ENCODE measurements at regions not wholly inside any gene's neighbourhood (a gene's known extent, or its start where the extent isn't known, plus 50 kb on each side); places are given as distances from the start of the nearest gene placed in this dataset.

DNA sequence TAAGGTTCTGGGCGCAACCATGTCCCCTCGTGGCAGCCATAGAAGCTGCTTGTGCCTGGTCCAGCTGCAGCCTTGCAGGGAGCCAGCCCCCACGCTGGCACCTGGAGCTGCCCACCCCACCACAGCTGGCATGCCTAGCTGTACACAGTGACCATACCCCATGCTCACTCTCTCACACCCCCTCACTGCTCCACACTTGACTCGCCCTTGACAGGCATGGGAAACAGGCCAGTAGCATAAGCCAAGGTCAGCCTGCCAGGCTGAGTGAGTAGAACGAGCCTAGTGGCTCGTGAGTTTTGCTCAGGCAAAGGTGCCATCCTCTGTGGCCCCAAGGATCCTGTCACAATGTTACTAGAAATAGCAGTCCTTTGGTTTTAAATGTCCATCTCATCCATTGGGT, 52.7 kb upstream of the CADM2 start:
- H3K4me2 ChIP-seq, result no peak overlapping the region
- H3K79me2 ChIP-seq (replicated peaks; ENCODE audit: insufficient read depth), result no peaks in the 10 kb centered on the region
- DNase-seq (ENCODE audit: low spot score) (no peak), ATAC-seq (no peak)
- H3F3A ChIP-seq (replicated peaks; ENCODE audit: low read depth), result no peaks in the 10 kb centered on the region
- no peak overlapping the region for H2AFZ ChIP-seq
- H3K4me1 ChIP-seq (ENCODE audit: insufficient read depth), result no peaks in the 10 kb centered on the region
- TF ChIP-seq POLR2AphosphoS5 (IDR thresholded peaks at IDR 0.05; ENCODE audit: low read depth) (no peak), CREB1 (CRISPR knock-in tag; IDR thresholded peaks at IDR 0.05; ENCODE audit: low read depth) (no peak), STAT1 (IDR thresholded peaks at IDR 0.05; ENCODE audit: unreplicated experiment) (no peak), JUNB (IDR thresholded peaks at IDR 0.05; ENCODE audit: unreplicated experiment) (no peak), EZH2phosphoT487 (IDR thresholded peaks at IDR 0.05; ENCODE audit: unreplicated experiment) (no peak), NANOG (IDR thresholded peaks at IDR 0.05; ENCODE audit: borderline replicate concordance) (no peak), ZNF114 (CRISPR knock-in tag; IDR thresholded peaks at IDR 0.05) (no peak), EZH2 (IDR thresholded peaks at IDR 0.05; ENCODE audit: low read depth, unreplicated experiment) (no peak), ZNF331 (CRISPR knock-in tag; IDR thresholded peaks at IDR 0.05; ENCODE audit: low read depth) (no peak)
- TF ChIP-seq, protein P1, sequence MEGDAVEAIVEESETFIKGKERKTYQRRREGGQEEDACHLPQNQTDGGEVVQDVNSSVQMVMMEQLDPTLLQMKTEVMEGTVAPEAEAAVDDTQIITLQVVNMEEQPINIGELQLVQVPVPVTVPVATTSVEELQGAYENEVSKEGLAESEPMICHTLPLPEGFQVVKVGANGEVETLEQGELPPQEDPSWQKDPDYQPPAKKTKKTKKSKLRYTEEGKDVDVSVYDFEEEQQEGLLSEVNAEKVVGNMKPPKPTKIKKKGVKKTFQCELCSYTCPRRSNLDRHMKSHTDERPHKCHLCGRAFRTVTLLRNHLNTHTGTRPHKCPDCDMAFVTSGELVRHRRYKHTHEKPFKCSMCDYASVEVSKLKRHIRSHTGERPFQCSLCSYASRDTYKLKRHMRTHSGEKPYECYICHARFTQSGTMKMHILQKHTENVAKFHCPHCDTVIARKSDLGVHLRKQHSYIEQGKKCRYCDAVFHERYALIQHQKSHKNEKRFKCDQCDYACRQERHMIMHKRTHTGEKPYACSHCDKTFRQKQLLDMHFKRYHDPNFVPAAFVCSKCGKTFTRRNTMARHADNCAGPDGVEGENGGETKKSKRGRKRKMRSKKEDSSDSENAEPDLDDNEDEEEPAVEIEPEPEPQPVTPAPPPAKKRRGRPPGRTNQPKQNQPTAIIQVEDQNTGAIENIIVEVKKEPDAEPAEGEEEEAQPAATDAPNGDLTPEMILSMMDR (conservative IDR thresholded peaks at IDR 0.05; ENCODE audit: low read depth in 2 of 2), result no peak
- TF ChIP-seq, protein P2, sequence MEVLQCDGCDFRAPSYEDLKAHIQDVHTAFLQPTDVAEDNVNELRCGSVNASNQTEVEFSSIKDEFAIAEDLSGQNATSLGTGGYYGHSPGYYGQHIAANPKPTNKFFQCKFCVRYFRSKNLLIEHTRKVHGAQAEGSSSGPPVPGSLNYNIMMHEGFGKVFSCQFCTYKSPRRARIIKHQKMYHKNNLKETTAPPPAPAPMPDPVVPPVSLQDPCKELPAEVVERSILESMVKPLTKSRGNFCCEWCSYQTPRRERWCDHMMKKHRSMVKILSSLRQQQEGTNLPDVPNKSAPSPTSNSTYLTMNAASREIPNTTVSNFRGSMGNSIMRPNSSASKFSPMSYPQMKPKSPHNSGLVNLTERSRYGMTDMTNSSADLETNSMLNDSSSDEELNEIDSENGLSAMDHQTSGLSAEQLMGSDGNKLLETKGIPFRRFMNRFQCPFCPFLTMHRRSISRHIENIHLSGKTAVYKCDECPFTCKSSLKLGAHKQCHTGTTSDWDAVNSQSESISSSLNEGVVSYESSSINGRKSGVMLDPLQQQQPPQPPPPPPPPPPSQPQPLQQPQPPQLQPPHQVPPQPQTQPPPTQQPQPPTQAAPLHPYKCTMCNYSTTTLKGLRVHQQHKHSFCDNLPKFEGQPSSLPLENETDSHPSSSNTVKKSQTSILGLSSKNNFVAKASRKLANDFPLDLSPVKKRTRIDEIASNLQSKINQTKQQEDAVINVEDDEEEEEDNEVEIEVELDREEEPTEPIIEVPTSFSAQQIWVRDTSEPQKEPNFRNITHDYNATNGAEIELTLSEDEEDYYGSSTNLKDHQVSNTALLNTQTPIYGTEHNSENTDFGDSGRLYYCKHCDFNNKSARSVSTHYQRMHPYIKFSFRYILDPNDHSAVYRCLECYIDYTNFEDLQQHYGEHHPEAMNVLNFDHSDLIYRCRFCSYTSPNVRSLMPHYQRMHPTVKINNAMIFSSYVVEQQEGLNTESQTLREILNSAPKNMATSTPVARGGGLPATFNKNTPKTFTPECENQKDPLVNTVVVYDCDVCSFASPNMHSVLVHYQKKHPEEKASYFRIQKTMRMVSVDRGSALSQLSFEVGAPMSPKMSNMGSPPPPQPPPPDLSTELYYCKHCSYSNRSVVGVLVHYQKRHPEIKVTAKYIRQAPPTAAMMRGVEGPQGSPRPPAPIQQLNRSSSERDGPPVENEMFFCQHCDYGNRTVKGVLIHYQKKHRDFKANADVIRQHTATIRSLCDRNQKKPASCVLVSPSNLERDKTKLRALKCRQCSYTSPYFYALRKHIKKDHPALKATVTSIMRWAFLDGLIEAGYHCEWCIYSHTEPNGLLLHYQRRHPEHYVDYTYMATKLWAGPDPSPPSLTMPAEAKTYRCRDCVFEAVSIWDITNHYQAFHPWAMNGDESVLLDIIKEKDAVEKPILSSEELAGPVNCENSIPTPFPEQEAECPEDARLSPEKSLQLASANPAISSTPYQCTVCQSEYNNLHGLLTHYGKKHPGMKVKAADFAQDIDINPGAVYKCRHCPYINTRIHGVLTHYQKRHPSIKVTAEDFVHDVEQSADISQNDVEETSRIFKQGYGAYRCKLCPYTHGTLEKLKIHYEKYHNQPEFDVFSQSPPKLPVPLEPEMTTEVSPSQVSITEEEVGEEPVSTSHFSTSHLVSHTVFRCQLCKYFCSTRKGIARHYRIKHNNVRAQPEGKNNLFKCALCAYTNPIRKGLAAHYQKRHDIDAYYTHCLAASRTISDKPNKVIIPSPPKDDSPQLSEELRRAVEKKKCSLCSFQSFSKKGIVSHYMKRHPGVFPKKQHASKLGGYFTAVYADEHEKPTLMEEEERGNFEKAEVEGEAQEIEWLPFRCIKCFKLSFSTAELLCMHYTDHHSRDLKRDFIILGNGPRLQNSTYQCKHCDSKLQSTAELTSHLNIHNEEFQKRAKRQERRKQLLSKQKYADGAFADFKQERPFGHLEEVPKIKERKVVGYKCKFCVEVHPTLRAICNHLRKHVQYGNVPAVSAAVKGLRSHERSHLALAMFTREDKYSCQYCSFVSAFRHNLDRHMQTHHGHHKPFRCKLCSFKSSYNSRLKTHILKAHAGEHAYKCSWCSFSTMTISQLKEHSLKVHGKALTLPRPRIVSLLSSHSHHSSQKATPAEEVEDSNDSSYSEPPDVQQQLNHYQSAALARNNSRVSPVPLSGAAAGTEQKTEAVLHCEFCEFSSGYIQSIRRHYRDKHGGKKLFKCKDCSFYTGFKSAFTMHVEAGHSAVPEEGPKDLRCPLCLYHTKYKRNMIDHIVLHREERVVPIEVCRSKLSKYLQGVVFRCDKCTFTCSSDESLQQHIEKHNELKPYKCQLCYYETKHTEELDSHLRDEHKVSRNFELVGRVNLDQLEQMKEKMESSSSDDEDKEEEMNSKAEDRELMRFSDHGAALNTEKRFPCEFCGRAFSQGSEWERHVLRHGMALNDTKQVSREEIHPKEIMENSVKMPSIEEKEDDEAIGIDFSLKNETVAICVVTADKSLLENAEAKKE (CRISPR knock-in tag; IDR thresholded peaks at IDR 0.05), result no peak
- TF ChIP-seq, protein P3, sequence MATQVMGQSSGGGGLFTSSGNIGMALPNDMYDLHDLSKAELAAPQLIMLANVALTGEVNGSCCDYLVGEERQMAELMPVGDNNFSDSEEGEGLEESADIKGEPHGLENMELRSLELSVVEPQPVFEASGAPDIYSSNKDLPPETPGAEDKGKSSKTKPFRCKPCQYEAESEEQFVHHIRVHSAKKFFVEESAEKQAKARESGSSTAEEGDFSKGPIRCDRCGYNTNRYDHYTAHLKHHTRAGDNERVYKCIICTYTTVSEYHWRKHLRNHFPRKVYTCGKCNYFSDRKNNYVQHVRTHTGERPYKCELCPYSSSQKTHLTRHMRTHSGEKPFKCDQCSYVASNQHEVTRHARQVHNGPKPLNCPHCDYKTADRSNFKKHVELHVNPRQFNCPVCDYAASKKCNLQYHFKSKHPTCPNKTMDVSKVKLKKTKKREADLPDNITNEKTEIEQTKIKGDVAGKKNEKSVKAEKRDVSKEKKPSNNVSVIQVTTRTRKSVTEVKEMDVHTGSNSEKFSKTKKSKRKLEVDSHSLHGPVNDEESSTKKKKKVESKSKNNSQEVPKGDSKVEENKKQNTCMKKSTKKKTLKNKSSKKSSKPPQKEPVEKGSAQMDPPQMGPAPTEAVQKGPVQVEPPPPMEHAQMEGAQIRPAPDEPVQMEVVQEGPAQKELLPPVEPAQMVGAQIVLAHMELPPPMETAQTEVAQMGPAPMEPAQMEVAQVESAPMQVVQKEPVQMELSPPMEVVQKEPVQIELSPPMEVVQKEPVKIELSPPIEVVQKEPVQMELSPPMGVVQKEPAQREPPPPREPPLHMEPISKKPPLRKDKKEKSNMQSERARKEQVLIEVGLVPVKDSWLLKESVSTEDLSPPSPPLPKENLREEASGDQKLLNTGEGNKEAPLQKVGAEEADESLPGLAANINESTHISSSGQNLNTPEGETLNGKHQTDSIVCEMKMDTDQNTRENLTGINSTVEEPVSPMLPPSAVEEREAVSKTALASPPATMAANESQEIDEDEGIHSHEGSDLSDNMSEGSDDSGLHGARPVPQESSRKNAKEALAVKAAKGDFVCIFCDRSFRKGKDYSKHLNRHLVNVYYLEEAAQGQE (IDR thresholded peaks at IDR 0.05; ENCODE audit: unreplicated experiment), result no peak
- TF ChIP-seq, protein P4, sequence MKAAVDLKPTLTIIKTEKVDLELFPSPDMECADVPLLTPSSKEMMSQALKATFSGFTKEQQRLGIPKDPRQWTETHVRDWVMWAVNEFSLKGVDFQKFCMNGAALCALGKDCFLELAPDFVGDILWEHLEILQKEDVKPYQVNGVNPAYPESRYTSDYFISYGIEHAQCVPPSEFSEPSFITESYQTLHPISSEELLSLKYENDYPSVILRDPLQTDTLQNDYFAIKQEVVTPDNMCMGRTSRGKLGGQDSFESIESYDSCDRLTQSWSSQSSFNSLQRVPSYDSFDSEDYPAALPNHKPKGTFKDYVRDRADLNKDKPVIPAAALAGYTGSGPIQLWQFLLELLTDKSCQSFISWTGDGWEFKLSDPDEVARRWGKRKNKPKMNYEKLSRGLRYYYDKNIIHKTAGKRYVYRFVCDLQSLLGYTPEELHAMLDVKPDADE (IDR thresholded peaks at IDR 0.05), result no peak
- H4K20me1 ChIP-seq (replicated peaks; ENCODE audit: insufficient read depth), result no peaks in the 10 kb centered on the region
- Mint-ChIP-seq H3K27me3 (ENCODE audit: insufficient read depth, low read depth, poor library complexity) (no peaks in the 10 kb centered on the region), H3K36me3 (ENCODE audit: low read depth) (peaks cover 9% of the 10 kb centered on the region; the same call in 2 of the 3 replicates), H3K9me3 (peaks cover 18% of the 10 kb centered on the region), H3K27ac (no peak overlapping the region), H3K4me1 (no peaks in the 10 kb centered on the region), H3K4me3 (no peak overlapping the region)
- no peak overlapping the region for H3K4me3 ChIP-seq
- H3K27ac ChIP-seq (ENCODE audit: low read depth), result no peak overlapping the region
- H3K36me3 ChIP-seq (ENCODE audit: insufficient read depth), result no peaks in the 10 kb centered on the region
- H3K9me2 ChIP-seq (ENCODE audit: insufficient read depth), result no peaks in the 10 kb centered on the region
- no peaks in the 10 kb centered on the region for H3K27me3 ChIP-seq (ENCODE audit: insufficient read depth)
